GM12892 (cell line): ENCODE measurements at regions not wholly inside any gene's neighbourhood (a gene's known extent, or its start where the extent isn't known, plus 50 kb on each side); places are given as distances from the start of the nearest gene placed in this dataset.

Source experiments
- POLR2A ChIP-seq: IDR thresholded peaks from 2 replicates; pipeline ENCODE4 v1.6.1; 2011; ENCODE audit warnings: low read depth, low read length, control low read depth
- POLR2AphosphoS5 ChIP-seq: IDR thresholded peaks from 2 replicates; pipeline ENCODE4 v1.6.1; 2011; ENCODE audit warnings: low read depth, low read length, control low read depth
- TAF1 ChIP-seq: IDR thresholded peaks from 2 replicates; pipeline ENCODE4 v1.6.1; 2011; ENCODE audit warnings: low read depth, mild to moderate bottlenecking, control low read depth, low read length, borderline replicate concordance

GRCh38 chr9:134538856-134539566 lies 102.6 kb upstream of the COL5A1 start:
- no peak for TF ChIP-seq POLR2AphosphoS5
- no peak for TF ChIP-seq POLR2A
- TF ChIP-seq TAF1 = no peak
